ENCODE measurements at regions not wholly inside any gene's neighbourhood (a gene's known extent, or its start where the extent isn't known, plus 50 kb on each side); places are given as distances from the start of the nearest gene placed in this dataset.

DNA sequence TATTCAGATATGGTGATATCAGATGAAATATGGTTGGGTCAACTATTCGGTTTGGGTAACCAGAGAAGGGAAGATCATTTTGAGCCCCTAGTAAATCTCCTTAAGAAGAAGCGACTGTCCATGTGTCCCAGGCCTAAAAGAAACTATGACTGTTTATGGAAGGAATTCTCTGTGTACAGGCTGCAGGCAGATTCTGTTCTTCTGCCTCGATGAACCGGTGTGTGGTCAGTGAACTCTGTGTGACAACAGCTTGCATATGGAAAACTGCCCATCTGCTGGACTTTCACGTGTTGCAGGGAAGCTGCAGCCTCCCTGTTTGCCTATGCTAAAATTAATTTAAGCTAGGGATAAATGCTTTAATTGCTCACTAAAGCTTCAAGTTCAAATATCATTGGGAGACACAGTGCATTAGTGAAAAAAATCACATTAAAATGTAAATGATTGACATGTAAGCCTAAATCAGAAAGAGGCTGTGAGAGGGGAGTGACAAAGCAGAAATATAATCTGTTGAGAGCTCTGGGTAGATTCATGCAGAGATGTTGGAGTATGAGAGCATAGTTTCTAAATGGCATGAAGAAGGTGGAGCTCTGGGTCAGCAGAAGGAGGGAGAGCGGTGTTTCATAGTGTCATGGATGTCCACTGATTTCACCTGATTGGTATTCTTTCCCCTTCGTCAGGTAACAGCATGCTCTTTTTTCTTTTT lies 65.4 kb upstream of the PFN2 start:
- Histone ChIP-seq H3K36me3 (no peaks in the 10 kb centered on the region), H3K27ac (no peak overlapping the region), H3K27me3 (no peaks in the 10 kb centered on the region), H3K9me3 (no peaks in the 10 kb centered on the region), H3K4me3 (no peak overlapping the region), H3K4me1 (no peaks in the 10 kb centered on the region)
- DNase-seq: no peak
- TF ChIP-seq, protein P1, sequence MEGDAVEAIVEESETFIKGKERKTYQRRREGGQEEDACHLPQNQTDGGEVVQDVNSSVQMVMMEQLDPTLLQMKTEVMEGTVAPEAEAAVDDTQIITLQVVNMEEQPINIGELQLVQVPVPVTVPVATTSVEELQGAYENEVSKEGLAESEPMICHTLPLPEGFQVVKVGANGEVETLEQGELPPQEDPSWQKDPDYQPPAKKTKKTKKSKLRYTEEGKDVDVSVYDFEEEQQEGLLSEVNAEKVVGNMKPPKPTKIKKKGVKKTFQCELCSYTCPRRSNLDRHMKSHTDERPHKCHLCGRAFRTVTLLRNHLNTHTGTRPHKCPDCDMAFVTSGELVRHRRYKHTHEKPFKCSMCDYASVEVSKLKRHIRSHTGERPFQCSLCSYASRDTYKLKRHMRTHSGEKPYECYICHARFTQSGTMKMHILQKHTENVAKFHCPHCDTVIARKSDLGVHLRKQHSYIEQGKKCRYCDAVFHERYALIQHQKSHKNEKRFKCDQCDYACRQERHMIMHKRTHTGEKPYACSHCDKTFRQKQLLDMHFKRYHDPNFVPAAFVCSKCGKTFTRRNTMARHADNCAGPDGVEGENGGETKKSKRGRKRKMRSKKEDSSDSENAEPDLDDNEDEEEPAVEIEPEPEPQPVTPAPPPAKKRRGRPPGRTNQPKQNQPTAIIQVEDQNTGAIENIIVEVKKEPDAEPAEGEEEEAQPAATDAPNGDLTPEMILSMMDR (IDR thresholded peaks at IDR 0.05): no peak
- no peak for TF ChIP-seq POLR2A (IDR thresholded peaks at IDR 0.05)

DNA sequence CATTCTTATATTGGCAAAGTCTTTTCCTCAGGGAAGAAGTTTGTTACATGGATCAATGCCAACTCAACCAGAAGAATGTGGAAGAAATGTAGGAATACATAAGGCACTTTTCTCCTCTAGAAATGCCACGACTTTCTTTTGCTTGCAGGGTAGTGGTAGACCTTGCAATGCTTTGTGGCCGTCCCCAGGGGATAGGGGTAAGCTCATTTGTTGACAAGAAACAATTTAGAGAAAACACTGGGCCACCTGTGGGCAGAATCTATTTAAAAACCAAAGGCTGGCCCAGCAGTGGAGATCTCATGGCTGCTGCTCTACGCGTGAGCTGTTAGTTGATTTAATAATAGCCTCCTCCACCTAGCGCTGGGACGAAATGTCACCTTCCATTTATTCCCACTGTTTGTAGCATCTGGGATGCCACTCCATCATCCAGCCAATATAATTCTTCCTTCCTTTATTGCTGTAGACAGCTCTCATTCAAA lies 64.6 kb upstream of the PFN2 start:
- no peaks in the 10 kb centered on the region for H3K4me1 ChIP-seq
- H3K36me3 ChIP-seq: no peaks in the 10 kb centered on the region
- H3K4me3 ChIP-seq: no peak overlapping the region
- no peaks in the 10 kb centered on the region for H3K9me3 ChIP-seq
- no peaks in the 10 kb centered on the region for H3K27me3 ChIP-seq
- no peak for TF ChIP-seq POLR2A (IDR thresholded peaks at IDR 0.05)
- TF ChIP-seq, protein P1 (IDR thresholded peaks at IDR 0.05): no peak
- no peak overlapping the region for H3K27ac ChIP-seq
- DNase-seq: no peak

DNA sequence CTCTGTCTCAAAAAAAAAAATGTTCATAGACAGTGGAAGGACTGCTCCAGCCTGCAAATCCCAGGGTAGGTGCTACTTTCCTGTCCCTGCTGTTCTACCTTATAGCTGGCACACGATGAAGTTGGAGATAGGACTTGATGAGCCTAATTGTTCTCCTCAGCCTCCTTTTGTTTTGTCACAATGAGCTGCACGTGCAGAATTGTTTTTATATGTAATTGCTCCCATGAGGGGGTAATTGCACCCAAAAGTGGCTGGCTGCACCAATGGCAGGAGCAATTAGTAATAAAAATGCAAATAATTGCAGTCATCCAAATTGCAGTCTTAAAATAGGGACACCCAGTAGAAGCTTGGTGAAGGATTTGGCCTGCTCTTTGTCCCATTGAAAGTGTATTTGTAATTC lies 63.0 kb upstream of the PFN2 start:
- no peaks in the 10 kb centered on the region for H3K4me1 ChIP-seq
- no peaks in the 10 kb centered on the region for H3K27me3 ChIP-seq
- no peak overlapping the region for H3K4me3 ChIP-seq
- TF ChIP-seq POLR2A (IDR thresholded peaks at IDR 0.05): no peak
- TF ChIP-seq, protein P1 (IDR thresholded peaks at IDR 0.05): no peak
- no peaks in the 10 kb centered on the region for H3K9me3 ChIP-seq
- H3K36me3 ChIP-seq: no peaks in the 10 kb centered on the region
- H3K27ac ChIP-seq: no peak overlapping the region
- no peak for DNase-seq

DNA sequence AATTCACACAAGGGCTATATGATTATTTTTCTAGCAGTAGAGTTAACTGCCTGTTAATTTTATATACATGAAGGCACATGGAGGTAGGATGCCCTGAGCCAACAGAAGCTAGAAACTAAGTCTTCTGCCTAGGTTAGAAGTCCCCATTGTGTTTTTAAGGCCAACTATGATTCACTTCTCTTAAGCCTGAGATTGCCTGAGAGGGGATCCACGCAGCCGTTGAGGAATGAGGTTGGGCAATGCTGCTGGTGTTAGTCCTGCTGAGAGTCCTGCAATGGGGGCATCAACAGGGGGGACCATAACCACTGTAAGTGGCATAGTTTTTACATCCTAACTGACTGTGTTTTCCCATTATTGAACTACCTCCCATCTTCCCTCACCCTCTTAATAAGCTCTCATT lies 60.1 kb upstream of the PFN2 start:
- H3K9me3 ChIP-seq: no peaks in the 10 kb centered on the region
- H3K27ac ChIP-seq: no peak overlapping the region
- DNase-seq: no peak
- H3K4me3 ChIP-seq: no peak overlapping the region
- H3K27me3 ChIP-seq: no peaks in the 10 kb centered on the region
- no peaks in the 10 kb centered on the region for H3K36me3 ChIP-seq
- no peaks in the 10 kb centered on the region for H3K4me1 ChIP-seq
- TF ChIP-seq POLR2A (IDR thresholded peaks at IDR 0.05): no peak

DNA sequence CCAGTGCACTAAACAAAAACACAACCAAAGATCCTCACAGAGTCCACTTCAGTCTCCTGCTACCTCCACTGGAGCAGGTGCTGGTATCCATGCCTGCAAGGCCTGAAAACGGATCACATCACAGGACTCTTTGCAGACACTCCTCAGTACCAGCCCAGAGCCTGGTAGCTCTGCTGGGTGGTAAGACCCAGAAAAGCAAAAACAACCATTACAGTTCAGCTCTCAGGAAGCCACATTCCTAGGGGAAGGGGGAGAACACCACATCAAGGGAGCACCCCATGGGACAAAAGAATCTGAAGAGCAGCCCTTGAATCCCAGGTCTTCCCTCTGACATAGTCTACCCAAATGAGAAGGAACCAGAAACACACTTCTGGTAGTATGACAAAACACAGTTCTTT lies 52.5 kb upstream of the PFN2 start:
- TF ChIP-seq POLR2A (IDR thresholded peaks at IDR 0.05): no peak
- TF ChIP-seq, protein P1 (IDR thresholded peaks at IDR 0.05): no peak
- H3K27me3 ChIP-seq: no peaks in the 10 kb centered on the region
- H3K4me3 ChIP-seq: no peak overlapping the region
- no peak overlapping the region for H3K27ac ChIP-seq
- no peaks in the 10 kb centered on the region for H3K36me3 ChIP-seq
- H3K4me1 ChIP-seq: no peaks in the 10 kb centered on the region
- no peak for DNase-seq
- no peaks in the 10 kb centered on the region for H3K9me3 ChIP-seq

DNA sequence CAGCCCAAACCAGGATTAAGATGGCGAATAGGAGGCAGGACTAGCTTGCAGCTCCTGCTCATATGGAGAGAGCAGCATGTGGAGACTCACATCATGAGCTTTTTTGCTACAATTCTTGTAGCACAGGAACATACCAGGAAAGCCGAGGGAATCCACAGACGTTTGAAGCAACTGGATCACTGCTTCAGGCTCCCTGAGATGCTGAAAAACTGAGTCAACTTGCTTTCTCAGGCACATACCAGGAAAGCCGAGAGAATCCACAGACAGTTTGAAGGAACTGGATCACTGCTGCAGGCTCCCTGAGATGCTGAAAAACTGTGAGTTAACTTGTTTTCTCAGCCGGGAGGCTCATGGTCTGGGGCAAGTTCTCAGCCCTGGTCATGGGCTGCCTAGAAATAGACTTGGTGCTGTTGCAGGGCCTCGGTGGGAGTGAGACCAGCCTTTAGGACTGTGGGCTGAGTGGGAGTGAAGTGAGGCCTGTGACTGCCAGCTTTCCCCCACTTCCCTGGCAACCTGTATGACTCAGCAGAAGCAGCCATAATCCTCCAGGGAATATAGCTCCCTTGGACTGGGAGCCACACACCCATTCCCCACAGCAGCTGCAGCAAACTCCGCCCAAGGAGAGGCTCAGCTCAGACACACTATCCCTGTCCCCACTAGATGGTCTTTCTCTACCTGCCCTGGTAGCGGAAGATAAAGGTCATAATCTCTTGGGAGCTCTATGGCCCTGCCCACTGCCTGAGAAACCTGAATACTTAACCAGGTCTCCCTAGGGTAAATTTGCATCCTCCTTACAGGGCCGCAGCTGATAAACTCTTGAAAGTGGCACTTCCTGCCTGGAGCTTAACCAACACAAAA lies 51.9 kb upstream of the PFN2 start:
- H3K4me3 ChIP-seq: no peak overlapping the region
- no peaks in the 10 kb centered on the region for H3K4me1 ChIP-seq
- H3K27me3 ChIP-seq: no peaks in the 10 kb centered on the region
- no peaks in the 10 kb centered on the region for H3K36me3 ChIP-seq
- no peak overlapping the region for H3K27ac ChIP-seq
- H3K9me3 ChIP-seq: no peaks in the 10 kb centered on the region
- TF ChIP-seq, protein P1 (IDR thresholded peaks at IDR 0.05): no peak
- no peak for TF ChIP-seq POLR2A (IDR thresholded peaks at IDR 0.05)
- DNase-seq: no peak
